Adrenal gland (tissue), 9 donors: ENCODE measurements at regions not wholly inside any gene's neighbourhood (a gene's known extent, or its start where the extent isn't known, plus 50 kb on each side); places are given as distances from the start of the nearest gene placed in this dataset.

ENCODE experiments used
- DNase-seq, 7 donors: peaks; one replicate each; pipeline ENCODE4 v3.0.0-alpha.2; 2019 to 2020
- H3K27ac ChIP-seq, 5 donors: fragments of 200-600 bp; sonication (generic) in 4 of 5; 1 replicate in 3 of 5; 2 replicates in 2 of 5; pipeline versions ENCODE4 v1.5.1 to v1.8.0; 2016 to 2020; ENCODE audit warnings: mild to moderate bottlenecking in 1 of 5
- H3K27me3 ChIP-seq: fragments of 200-600 bp; 2 replicates; pipeline ENCODE4 v1.8.0; 2021
- H3K36me3 ChIP-seq, 2 donors: fragments of 200-600 bp; replicated peaks in 1 of 2; 1 replicate in 1 of 2; 2 replicates in 1 of 2; pipeline versions ENCODE4 v1.5.1 to v1.8.0; 2018 to 2022
- H3K4me1 ChIP-seq, 2 donors: fragments of 200-600 bp; replicated peaks in 1 of 2; 1 replicate in 1 of 2; 2 replicates in 1 of 2; pipeline versions ENCODE4 v1.5.1 to v1.8.0; 2018 to 2021
- H3K4me3 ChIP-seq, 4 donors: fragments of 200-600 bp; sonication (generic) in 3 of 4; one replicate each; pipeline ENCODE4 v1.5.1; 2016 to 2018
- H3K9me3 ChIP-seq, 3 donors: fragments of 200-600 bp; sonication (generic) in 1 of 3; replicated peaks in 1 of 3; 1 replicate in 2 of 3; 2 replicates in 1 of 3; pipeline versions ENCODE4 v1.5.1 to v1.8.0; 2016 to 2021
- CTCF ChIP-seq, 6 experiments: fragments of 450-650 bp in 4 of 6; fragments of 200-600 bp in 2 of 6; sonication (generic) in 1 of 6; IDR thresholded peaks; 1 replicate in 5 of 6; 2 replicates in 1 of 6; pipeline versions ENCODE4 v1.5.1 to v1.8.0; 2016 to 2021; ENCODE audit warnings: antibody characterized with exemption in 6 of 6, mild to moderate bottlenecking in 2 of 6, moderate library complexity in 1 of 6
- POLR2A ChIP-seq, 2 donors: fragments of 450-650 bp; IDR thresholded peaks; one replicate each; pipeline ENCODE4 v1.6.1; 2017; ENCODE audit warnings: antibody characterized with exemption in 2 of 2, mild to moderate bottlenecking in 2 of 2, moderate library complexity in 1 of 2
- WGBS, 4 donors: extraction: QIAGEN DNeasy Blood & Tissue Kit in 2 of 4; methylation state at CpG; one replicate each; pipeline versions ENCODE4 v1.1.5 to v1.1.7; 2013 to 2017; 5-methylcytosine and 5-hydroxymethylcytosine counted together
- intact Hi-C, 2 donors: fragments of 100-400 bp; cut with DNase I; formaldehyde crosslinking; loops; one replicate each; pipeline versions ENCODE4 v1.14.1 to v1.15.0; 2022 to 2023
- donor health status: healthy with polysubstance abuse.
- donor health status: Bipolar disorder and iron deficiency.
- donor health status: DM: yes; HTN: yes; CAD: no.
- donor health status: DM: no; HTN: no; CAD: no.
- donor health status: DM: no; HTN: no; CAD: no.

DNA sequence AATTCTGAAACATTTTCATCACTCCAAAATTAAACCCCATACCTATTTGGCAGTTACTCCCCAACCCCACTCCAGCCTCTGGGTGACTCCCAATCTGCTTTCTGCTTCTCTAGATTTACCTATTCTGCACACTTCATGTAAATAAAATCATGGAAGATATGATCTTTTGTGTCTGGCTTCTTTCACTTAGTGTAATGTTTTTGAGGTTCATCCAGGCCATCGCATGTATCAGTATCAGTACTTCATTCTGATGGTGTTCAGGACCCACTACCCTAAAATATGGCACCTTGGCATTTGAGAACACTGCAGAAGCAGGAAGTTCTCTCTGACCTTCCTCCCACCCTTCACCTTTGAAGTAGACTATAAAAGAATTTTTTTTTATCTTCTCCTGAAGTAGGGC lies 78.7 kb upstream of the SLC25A26 start:
- Histone ChIP-seq H3K36me3 (no peaks in the 10 kb centered on the region), H3K4me3 (no peak overlapping the region), H3K27me3 (no peaks in the 10 kb centered on the region), H3K27ac (no peak overlapping the region), H3K9me3 (no peaks in the 10 kb centered on the region), H3K4me1 (no peaks in the 10 kb centered on the region)
- TF ChIP-seq POLR2A (IDR thresholded peaks at IDR 0.05) (no peak), CTCF (IDR thresholded peaks at IDR 0.05) (no peak)
- intact Hi-C loops = loop anchor here in 1 of 2 donors (5.0 kb wide), 1 partner anchor 360 kb away; no protein-coding TSS in a partner anchor
- WGBS, 4 donors = 92 to 100% (median 97%) methylated on average over 1 of the region's 1 CpG
- DNase-seq = no peak

- no peaks in the 10 kb centered on the region for H3K9me3 ChIP-seq
- 85 to 92% (median 86%) methylated on average over 7 of the region's 7 CpGs for WGBS, 4 donors
- no peak overlapping the region for H3K4me3 ChIP-seq
- no peaks in the 10 kb centered on the region for H3K27me3 ChIP-seq
- H3K27ac ChIP-seq = no peak overlapping the region
- no peak for DNase-seq
- no peaks in the 10 kb centered on the region for H3K4me1 ChIP-seq
- intact Hi-C loops = loop anchor here in 1 of 2 donors (5.0 kb wide), 1 partner anchor 359 kb away; no protein-coding TSS in a partner anchor
- H3K36me3 ChIP-seq = no peaks in the 10 kb centered on the region
- TF ChIP-seq POLR2A (IDR thresholded peaks at IDR 0.05) (no peak), CTCF (IDR thresholded peaks at IDR 0.05) (no peak)
Measured at GRCh38 chr3:66140743-66141372, 79.9 kb upstream of the SLC25A26 start.

DNA sequence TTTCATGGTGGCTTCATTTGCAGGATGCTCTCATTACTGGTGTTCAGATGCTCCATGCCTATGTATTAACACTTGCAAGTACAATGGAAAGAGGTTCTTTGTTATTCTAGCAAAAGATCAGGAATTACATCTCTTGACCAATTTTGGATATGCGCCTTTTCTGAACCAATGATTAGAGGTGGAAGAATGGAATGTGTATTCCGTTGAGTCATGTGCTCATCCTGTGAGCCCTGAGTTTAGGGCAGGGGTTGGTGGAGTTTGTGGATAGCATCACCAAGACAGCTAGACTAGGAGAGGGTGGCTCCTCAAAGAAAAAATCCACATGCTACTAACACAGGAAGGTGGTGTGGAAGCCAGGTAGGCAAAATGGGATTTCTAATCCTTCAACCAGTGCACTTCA lies 80.7 kb upstream of the SLC25A26 start:
- Histone ChIP-seq H3K9me3 (no peaks in the 10 kb centered on the region), H3K4me3 (no peak overlapping the region), H3K4me1 (no peaks in the 10 kb centered on the region), H3K27ac (no peak overlapping the region), H3K36me3 (no peaks in the 10 kb centered on the region), H3K27me3 (no peaks in the 10 kb centered on the region)
- WGBS, 4 donors = 77 to 89% (median 87%) methylated on average over 2 of the region's 2 CpGs
- no peak for DNase-seq
- intact Hi-C loops = loop anchor here in 1 of 2 donors (5.0 kb wide), 1 partner anchor 358 kb away; no protein-coding TSS in a partner anchor
- TF ChIP-seq CTCF (IDR thresholded peaks at IDR 0.05) = no peak
- TF ChIP-seq POLR2A (IDR thresholded peaks at IDR 0.05) = no peak

DNA sequence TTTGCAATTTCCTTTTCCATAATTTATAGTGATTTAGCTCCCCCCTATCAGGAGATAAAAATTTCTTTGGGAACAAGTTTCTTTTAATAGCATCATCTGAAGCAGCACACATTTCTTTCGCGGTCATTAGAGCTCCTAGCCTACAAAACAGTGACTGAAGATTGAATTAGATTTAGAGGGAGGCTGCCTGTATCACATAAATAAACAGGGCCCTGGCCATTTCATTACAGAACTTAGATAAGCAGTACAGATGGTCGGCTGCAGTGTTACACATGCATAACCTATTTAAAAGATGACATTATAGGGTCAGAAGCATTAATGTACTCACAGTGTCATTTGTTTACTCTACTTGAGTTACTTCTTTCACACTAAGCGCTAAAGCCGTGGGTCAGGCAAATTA lies 81.4 kb upstream of the SLC25A26 start:
- Histone ChIP-seq H3K4me3 (no peak overlapping the region), H3K27ac (no peak overlapping the region), H3K36me3 (no peaks in the 10 kb centered on the region), H3K9me3 (no peaks in the 10 kb centered on the region), H3K4me1 (no peaks in the 10 kb centered on the region), H3K27me3 (no peaks in the 10 kb centered on the region)
- intact Hi-C loops = loop anchor here in 1 of 2 donors (10.0 kb wide), 1 partner anchor 355 kb away; no protein-coding TSS in a partner anchor
- DNase-seq = no peak
- TF ChIP-seq POLR2A (IDR thresholded peaks at IDR 0.05) (no peak), CTCF (IDR thresholded peaks at IDR 0.05) (no peak)
- 54 to 62% (median 58%) methylated on average over 5 of the region's 5 CpGs for WGBS, 4 donors
